ENCODE measurements at regions not wholly inside any gene's neighbourhood (a gene's known extent, or its start where the extent isn't known, plus 50 kb on each side); places are given as distances from the start of the nearest gene placed in this dataset.
A peak's percentile ranks its signal among the peaks of the same experiment; 100 is the strongest.
"Not testable (repeated sequence)": the region's sequence is repeated elsewhere in the genome, so short reads cannot be mapped to it uniquely, and the experiment has no call there.

DNA sequence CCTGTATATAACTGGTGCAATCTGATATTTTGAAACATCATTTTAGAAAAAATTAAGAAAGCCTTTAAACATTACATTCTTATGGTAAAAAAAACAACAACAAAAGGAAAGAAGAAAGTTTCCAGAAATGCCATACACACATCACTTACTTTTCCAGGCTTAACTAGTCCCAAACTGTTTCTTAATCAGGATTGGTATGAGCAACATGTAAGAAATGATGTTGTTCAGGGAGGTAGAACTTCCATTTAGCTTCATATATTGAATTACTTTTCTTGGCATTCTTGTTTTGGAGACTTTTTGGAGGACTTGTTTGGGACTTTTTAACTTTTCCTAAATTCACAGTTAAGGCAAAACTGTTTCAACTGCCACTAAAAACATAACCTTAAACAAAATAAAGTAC is 791.5 kb downstream of the METTL15 start:
- DNase-seq (ENCODE audit: low spot score): no peak

DNA sequence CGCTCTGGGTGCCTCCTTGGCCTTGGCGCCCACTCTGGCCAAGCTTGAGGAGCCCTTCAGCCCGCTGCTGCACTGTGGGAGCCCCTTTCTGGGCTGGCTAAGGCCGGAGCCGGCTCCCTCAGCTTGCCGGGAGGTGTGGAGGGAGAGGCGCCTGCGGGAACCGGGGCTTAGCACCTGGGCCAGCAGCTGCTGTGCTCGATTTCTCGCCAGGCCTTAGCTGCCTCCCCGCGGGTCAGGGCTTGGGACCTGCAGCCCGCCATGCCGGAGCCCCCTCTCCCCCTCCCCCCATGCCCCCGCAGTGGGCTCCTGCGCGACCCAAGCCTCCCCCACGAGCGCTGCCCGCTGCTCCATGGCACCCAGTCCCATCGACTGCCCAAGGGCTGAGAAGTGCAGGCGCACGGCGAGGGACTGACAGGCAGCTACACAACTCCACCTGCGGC is 782.4 kb downstream of the METTL15 start:
- not testable (repeated sequence) for DNase-seq (ENCODE audit: low spot score)

DNA sequence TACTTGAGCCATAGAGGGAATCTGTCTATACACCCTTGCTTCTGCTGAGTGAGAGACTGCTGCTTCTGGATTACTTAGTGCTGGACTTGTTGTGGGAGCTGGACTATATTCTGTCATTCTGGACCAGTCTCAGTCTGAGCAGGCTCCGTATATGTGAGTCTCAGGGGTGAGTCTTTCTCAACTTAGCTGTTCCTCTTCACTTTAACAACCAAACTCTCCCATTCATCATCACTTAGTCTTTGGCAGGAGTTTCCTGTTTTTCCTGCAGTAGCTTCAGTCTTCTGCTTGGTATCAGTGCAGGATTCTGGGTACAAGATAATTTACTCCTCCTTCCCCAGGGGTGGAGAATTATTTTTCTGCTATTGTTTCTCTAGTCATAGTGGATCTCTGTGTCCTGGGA is 779.5 kb downstream of the METTL15 start:
- DNase-seq (ENCODE audit: low spot score): no peak

DNA sequence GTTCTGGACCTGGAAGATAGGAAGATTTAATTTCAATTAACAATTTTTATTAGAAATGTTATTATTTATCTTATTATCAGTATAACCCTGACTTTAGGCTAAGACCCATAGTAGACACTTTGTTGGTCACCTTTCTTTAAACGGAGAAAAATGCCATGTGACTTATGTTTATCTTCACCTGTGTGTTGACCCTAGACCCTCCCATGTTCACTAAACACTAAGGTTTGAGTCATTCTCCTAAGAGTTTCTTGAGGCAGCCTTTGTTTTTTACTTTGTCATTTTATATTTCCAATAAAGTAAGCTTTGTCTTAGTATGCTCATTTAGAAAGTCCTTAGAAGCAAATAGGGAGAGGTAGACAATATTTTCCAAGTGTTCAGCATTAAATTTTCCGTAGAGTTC is 771.7 kb downstream of the METTL15 start:
- no peak for DNase-seq (ENCODE audit: low spot score)

DNA sequence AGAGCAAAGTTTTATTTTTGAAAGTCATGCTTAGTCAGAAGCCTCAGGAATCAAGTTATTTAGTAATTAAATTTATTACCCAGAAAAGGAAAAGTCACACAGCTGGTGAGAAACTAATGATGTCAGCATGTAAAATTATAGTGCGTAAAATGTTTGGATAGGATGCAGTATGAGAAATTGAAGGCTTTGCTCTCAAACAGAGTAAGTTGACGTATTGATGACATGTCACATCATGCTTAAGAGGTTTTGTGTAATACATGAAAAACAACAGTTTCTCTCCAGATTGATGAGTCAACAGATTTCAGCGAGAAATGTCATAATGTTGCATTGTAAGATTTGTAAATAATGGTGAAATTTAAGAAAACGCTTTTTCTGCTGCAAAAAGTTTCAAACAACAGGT is 769.8 kb downstream of the METTL15 start:
- DNase-seq (ENCODE audit: low spot score): no peak

DNA sequence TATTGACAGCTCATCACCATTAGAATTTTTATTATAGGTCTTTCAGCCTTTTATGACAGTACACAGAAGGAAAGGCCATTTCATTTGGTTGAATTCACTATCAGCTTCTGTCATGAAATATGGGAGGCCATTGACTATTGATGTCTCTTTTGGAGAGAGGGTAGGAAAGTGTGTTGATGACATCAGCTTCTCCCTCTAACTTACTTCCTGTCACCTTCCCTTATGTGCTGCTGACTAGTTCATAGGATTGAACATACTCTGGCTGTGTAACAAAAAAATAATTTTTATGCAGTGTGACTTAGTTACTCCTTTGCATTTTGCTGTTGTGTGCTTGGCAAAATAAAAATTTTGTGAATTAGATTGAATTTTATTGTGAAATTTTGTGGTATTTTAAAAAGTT is 769.2 kb downstream of the METTL15 start:
- no peak for DNase-seq (ENCODE audit: low spot score)

DNA sequence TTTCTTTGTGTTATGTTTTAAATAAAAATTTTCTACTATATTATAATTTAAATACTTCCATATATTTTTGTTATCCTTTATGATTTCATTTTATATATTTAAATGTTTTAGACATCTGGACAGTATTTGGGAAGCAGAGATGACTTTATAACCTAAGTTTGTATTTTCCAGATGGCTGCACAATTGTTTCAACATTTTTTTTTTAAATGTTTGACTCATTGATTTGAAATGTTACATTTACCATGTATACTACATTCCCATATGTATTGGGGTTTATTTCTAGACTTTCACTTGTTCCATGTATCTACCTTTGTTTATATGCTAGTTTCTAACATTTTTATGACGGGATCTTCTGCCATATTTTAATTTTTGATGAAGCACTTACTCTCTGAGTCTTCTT is 766.5 kb downstream of the METTL15 start:
- no peak for DNase-seq (ENCODE audit: low spot score)

DNA sequence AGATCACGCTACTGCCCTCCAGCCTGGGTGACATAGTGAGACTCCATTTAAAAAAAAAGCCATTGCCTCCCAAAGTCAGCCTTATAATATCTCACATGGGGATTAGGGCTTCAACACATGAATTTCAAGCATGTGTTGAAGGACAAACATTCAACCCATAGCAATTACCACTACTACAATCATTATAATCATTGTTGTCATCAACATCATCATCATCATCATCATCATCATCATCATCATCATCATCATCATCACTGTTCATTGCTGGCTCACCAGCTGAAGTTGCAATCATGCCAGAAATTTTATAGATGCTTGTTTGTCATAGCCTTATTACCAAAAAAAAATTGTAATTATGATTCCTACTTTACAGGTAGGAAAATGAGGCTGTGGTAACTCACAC is 762.9 kb downstream of the METTL15 start:
- DNase-seq (ENCODE audit: low spot score): no peak

DNA sequence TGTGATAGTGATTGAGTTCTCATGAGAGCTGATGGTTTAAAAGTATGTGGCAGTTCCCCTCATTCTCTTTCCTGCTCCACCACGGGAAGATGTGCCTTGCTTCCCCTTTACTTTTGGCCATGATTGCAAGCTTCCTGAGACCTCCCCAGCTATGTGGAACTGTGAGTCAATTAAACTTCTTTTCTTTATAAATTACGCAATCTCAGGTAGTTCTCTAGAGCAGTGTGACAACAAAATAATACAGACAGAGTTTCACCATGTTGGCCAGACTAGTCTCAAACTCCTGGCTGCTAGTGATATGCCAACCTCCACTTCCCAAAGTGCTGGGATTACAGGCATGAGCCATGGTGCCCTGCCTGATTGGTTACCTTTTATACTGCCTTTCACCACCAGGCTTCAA is 755.2 kb downstream of the METTL15 start:
- DNase-seq (ENCODE audit: low spot score): no peak

DNA sequence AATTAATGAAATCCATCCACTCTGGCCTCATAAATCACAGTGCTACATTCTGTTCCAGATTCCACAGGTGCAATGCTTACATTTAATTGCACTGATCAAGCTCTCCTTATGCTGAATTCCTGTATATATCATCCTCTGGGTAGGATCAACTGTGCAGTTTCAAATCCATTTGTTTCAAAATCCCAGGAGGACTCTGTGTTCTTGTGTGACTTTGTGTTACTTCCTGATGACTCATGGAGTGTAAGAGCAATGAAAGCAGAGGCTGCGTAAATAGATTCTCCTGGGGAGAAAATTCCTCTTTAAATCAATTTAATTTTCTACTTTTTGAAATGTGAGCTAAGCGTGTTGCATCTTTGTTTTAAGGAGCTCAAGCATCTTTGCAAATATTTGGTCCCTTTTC is 752.7 kb downstream of the METTL15 start:
- DNase-seq (ENCODE audit: low spot score): no peak

DNA sequence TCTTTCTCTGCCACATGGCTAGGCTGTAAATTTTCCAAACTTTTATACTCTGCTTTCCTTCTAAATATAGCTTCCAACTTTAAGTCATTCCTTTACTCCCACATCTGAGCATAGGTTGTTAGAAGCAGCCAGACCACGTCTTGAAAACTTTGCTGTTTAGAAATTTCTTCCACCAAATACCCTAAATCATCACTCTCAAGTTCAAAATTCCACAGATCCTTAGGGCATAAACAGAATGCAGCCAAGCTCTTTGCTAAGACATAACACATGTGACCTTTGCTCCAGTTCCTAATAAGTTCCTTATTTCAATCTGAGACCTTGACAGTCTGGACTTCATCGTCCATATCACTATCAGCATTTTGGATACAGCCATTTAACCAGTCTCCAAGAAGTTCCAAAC is 749.9 kb downstream of the METTL15 start:
- DNase-seq (ENCODE audit: low spot score): no peak

DNA sequence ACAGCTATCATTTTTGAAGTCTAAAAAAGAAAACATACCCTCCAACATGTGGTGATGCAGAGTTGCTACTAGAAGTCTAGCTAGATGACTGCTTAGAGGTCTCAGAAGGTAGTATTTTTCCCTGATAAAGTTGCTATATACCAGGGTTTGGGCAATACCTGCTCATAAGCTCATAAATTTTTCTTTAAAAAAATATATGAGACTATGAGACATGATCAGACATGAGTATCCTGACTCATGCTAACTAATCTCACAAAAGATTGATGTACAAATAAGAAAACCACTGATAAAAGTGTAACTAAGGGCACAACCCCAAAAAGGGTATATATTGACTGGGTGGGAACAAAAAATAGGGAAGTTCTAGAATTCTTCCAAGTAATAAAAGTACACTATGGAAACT is 740.9 kb downstream of the METTL15 start:
- no peak for DNase-seq (ENCODE audit: low spot score)

DNA sequence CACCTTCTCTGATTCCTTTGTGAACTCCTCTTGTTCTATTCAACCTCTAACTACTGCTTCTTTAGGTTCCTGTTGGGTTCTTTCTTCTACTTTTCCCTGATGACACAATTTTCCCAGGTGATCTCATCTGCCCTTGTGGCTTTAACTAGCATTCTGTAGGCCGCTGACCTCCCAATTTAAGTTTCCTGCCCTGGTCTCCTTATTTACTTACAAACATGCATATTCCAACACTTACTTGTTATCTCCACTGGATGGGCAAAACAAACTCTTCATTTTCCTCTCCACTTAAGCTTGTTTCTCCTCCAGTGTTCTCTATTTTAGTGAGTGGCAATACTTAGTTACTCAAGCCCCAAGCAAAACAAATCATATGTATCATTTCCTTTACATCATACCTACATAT is 734.5 kb downstream of the METTL15 start:
- DNase-seq (ENCODE audit: low spot score): no peak

DNA sequence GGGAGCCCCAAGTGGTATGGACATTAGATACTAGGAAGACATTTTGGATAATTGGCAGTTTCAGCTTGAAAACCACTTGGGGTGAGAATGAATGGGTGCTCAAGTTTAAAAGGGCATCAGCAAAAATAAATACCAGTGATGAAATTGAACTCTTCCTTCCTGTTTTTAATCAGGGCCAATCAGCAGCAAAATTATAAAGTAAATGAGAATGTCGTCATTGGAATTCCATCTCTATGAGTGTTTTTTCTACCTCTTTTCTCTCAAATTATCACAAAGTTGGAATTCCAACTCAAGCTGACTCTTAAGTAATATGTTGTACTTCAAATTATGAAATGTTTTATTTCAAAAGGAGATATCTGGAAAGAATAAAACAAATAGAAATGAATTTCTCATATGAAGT is 730.6 kb downstream of the METTL15 start:
- no peak for DNase-seq (ENCODE audit: low spot score)

DNA sequence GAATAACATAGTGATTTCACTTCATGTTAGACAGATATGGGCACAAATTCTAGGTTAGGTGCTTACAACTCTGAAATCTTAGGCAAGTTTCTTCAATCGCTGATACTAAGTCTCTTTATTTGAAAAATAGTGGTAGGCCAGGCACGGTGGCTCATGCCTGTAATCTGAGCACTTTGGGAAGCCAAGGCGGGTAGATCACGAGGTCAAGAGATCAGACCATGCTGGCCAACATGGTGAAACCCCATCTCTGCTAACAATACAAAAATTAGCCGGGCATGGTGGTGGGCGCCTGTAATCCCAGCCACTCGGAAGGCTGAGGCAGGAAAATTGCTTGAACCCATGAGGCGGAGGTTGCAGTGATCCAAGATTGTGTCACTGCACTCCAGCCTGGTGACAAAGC is 729.4 kb downstream of the METTL15 start:
- DNase-seq (ENCODE audit: low spot score): no peak

DNA sequence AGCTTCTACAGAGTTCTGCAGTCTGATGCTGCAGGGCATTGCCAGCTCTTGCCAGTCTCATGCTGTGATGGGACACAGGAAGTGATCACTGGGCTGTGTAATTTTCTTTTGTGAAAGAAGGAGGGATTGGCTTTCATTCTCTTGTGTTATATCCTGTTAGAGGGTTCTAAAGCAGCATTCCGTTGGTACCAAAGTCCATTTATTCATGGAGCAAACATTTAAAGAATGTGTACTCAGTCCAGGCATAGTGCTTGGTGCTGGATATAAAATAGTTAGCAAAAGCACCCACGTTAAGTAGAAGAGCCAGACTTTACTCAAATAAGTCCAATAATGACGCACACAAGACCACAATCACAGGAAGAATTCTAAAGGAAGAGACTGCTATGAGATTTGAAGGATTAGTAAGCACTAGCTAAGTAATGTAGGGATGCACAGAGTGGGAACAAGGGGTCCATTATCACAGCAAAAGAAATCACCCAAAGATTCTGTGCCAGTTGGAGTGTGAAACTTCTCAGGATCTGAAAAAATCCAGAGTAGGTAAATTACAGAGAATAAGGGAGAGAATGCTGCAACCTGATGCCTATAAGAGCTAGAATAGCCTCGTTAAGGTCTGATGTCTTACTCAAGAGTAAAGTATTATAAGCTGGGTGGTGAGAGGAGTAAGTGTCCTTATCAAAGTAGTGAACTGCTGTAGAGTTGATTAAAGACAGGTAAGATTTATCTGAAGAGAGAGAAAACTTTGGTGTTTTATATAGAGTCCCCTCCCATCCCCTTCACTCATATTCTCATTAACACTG is 728.3 kb downstream of the METTL15 start:
- DNase-seq (ENCODE audit: low spot score): peak; percentile 42

DNA sequence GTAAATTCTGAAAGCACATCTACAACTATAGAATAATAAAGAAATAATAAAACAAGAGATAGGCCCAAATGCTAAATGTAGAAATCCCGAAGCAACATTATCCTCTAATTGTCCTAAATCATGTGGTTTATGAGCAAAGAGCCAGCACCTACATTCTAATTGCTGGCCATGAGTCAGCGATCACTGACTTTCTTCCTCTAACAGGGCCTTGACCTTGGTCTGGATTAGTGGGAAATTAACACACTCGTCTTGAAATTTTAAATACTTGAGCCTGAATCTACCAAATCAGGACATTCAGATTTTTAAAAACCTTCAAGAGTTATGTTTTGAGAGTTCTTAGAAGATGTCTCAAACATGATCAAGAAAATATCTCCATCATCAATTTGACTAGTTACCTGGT is 727.6 kb downstream of the METTL15 start:
- DNase-seq (ENCODE audit: low spot score): no peak

DNA sequence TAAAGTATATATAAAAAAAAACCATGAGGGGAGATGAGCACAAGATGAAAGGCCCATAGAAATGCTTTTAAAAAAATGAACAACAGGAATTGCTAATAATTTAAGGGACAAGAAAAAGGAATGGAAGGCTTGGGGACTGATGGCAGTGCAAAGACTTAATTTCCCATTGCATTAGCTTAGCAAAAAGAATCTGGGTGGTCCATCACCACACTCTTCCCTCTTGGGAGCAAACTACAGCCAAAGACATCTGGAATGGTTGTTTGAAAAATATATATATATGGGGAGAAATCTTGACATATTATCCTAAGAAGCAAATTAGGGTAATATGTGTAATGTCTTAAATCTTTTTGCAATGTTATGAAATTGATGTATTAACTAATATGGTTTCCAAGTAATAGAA is 727.1 kb downstream of the METTL15 start:
- DNase-seq (ENCODE audit: low spot score): no peak

DNA sequence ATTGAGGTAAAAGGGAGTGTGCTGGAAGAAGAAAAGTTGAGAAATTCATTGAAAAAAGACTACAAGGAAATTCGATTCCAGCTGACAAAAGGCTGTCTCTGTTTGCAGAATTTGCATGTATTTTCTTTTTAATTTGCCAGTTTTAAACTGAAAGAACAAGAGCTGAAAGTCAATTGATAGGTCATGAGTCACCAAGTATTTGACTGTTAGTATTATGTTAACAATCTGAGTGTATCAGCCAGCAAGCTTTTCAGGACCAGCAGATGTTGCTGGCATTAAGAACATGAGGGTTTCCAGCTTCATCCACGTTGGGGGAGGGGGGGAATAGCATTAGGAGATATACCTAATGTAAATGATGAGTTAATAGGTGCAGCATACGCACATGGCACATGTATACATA is 726.7 kb downstream of the METTL15 start:
- peak; percentile 27 for DNase-seq (ENCODE audit: low spot score)

DNA sequence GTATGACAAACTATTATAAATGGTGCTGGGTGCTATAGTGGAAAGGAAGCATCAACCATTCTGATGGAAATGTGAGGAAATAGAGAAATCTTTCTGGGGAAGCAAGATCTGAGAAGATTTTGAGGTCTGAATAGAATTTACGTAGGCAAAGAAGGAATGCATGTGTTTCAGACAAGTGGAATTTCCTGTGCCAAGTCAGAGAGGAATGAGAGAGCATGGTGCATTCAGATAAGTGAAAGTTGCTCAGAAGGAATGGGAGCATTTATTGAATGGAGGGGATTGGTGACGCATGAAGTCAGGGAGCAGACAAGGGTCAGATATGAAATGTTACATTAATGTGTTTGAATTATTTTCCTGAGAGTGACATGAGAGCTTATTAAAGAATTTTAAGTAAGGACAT is 725.5 kb downstream of the METTL15 start:
- peak; percentile 34 for DNase-seq (ENCODE audit: low spot score)

DNA sequence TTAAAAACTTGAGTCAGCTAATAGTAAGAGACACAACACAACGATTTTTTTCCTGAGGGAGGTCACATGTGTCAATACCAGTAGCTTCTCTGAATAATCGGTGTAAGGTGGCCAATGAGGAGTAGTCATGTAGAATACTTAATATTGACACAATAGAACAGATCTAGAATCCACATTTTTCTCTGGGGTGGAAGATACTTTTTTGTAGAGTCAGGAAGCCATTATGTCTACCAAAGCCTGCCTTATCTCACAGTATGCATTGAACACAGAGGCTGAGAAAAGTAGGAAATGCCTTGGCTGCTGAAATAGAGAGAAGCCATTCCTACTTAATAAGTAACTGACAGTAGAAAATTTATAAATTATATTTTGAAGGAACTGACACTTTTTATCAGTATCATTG is 725.0 kb downstream of the METTL15 start:
- no peak for DNase-seq (ENCODE audit: low spot score)

DNA sequence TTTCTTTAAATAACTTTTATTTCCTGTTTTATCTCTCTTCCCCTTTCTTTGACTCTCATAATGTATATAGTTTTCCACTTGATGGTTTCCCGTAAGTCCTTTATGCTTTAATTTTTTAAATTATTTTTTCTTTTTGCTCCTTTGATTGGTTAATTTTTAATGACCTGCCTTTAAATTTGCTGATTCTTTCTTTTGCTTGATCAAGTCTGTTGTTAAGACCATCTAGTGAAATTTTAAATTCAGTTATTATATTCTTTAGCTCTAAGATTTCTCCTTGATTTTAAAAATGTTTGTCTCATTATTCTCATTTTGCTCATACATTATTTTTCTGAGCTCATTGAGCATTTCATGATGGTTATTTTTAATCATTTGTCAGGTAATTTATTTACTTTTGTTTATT is 718.6 kb downstream of the METTL15 start:
- DNase-seq (ENCODE audit: low spot score): no peak

DNA sequence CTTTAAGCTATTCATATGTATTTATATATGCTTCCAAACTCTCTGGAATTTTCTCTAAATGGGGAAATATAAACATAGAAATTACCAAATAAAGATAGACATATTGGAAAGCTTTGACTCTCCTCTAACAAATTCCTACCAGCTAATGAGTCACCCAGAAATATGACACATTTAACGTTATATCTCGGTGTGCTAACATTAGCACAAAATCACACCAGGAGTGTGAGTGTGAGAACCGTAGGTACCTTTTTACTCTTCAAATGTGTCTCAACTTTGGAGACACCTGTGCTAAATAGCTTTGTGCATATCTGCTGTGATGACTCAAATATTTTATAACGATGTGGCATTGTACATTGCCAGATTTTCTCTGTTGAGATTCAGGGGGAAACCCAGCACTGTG is 714.4 kb downstream of the METTL15 start:
- no peak for DNase-seq (ENCODE audit: low spot score)

DNA sequence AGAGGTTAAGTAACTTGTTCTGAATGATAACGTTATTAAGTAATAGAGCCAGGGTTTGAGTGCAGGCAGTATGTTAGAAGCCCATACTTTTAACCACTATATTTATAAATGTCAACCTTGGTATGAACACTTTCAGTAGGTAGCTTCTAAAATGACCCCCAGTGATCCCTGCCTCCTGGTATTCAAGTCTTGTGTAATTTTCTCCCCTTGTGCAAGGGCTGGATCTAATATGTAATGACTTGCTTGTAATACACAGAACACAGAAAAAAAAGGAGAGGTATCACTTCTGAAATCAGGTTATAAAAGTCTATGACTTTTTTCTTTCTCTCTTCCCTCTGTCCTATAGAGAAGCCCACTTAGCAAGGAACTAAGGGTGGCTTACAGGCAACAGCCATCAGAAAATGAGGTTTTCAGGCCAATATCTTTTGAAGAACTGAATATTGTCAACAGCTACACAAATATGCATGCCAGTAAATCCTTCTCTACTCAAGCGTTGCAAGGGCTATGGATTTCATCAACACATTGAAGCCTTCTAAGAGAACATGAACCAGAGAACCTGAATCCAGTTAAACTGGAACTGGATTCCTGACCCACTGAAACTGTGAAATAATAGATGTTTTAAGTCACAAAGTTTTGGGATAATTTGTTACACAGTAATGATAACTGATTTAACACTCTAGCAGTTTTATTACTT is 712.3 kb downstream of the METTL15 start:
- no peak for DNase-seq (ENCODE audit: low spot score)

Data from AG08396 (cell line).